ENCODE measurements at regions not wholly inside any gene's neighbourhood (a gene's known extent, or its start where the extent isn't known, plus 50 kb on each side); places are given as distances from the start of the nearest gene placed in this dataset.
"Not testable (repeated sequence)": the region's sequence is repeated elsewhere in the genome, so short reads cannot be mapped to it uniquely, and the experiment has no call there.

GRCh38 chr6:94902974-94903628, 674.2 kb upstream of the MANEA start:
- H3K36me3 ChIP-seq = no peaks in the 10 kb centered on the region
- intact Hi-C loops (cut with DNase I; ENCODE audit: low total_unique reads) = no loop called here
- H3K9me3 ChIP-seq = no peaks in the 10 kb centered on the region
- no peaks in the 10 kb centered on the region for H3K4me1 ChIP-seq
- H3K27ac ChIP-seq = no peak overlapping the region
- DNase-seq = no peak
- no peaks in the 10 kb centered on the region for H3K27me3 ChIP-seq
- no peak overlapping the region for H3K4me3 ChIP-seq
- TF ChIP-seq CTCF (IDR thresholded peaks at IDR 0.05) = no peak
- TF ChIP-seq POLR2A (IDR thresholded peaks at IDR 0.05) = no peak

DNA sequence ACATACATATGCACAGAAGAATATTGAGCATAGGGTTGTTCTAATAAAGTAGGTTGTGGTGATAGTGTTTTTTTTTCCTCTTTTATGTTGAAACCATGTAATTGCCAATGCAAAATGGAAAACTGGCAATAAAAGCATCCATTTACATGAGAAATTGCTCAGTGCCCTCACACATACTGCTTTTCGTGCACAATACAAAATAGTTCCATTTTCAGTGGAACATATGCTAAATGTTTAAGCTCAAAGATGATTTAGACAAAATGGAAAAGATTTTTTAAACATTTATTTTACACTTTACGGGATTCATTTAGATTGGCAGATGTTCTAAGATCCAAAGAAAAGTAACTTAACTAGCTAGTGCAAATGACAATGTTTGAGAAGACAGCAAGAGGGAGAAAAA, 678.1 kb upstream of the MANEA start:
- TF ChIP-seq POLR2A (IDR thresholded peaks at IDR 0.05) = no peak
- TF ChIP-seq CTCF (IDR thresholded peaks at IDR 0.05) = no peak
- Histone ChIP-seq H3K27me3 (no peaks in the 10 kb centered on the region), H3K9me3 (no peaks in the 10 kb centered on the region), H3K4me1 (no peaks in the 10 kb centered on the region), H3K4me3 (no peak overlapping the region), H3K27ac (no peak overlapping the region), H3K36me3 (no peaks in the 10 kb centered on the region)
- intact Hi-C loops (cut with DNase I; ENCODE audit: low total_unique reads) = no loop called here
- no peak for DNase-seq

GRCh38 chr6:94894300-94894699, 683.0 kb upstream of the MANEA start:
- no peaks in the 10 kb centered on the region for H3K9me3 ChIP-seq
- no peak overlapping the region for H3K27ac ChIP-seq
- no peak overlapping the region for H3K4me3 ChIP-seq
- intact Hi-C loops (cut with DNase I; ENCODE audit: low total_unique reads) = no loop called here
- TF ChIP-seq CTCF (IDR thresholded peaks at IDR 0.05) = no peak
- no peak for TF ChIP-seq POLR2A (IDR thresholded peaks at IDR 0.05)
- H3K27me3 ChIP-seq = no peaks in the 10 kb centered on the region
- no peak for DNase-seq
- H3K36me3 ChIP-seq = no peaks in the 10 kb centered on the region
- no peaks in the 10 kb centered on the region for H3K4me1 ChIP-seq

- Histone ChIP-seq H3K4me1 (no peaks in the 10 kb centered on the region), H3K9me3 (no peaks in the 10 kb centered on the region), H3K27me3 (no peaks in the 10 kb centered on the region), H3K36me3 (no peaks in the 10 kb centered on the region), H3K27ac (no peak overlapping the region), H3K4me3 (no peak overlapping the region)
- intact Hi-C loops (cut with DNase I; ENCODE audit: low total_unique reads) = no loop called here
- DNase-seq = no peak
- no peak for TF ChIP-seq POLR2A (IDR thresholded peaks at IDR 0.05)
- no peak for TF ChIP-seq CTCF (IDR thresholded peaks at IDR 0.05)
Measured at GRCh38 chr6:94893327-94893726, 684.0 kb upstream of the MANEA start.

GRCh38 chr6:94873819-94874218, 703.5 kb upstream of the MANEA start:
- intact Hi-C loops (cut with DNase I; ENCODE audit: low total_unique reads); H3K36me3 ChIP-seq; H3K27me3 ChIP-seq; H3K4me1 ChIP-seq; H3K4me3 ChIP-seq; H3K9me3 ChIP-seq; H3K27ac ChIP-seq; DNase-seq: not testable (repeated sequence)

DNA sequence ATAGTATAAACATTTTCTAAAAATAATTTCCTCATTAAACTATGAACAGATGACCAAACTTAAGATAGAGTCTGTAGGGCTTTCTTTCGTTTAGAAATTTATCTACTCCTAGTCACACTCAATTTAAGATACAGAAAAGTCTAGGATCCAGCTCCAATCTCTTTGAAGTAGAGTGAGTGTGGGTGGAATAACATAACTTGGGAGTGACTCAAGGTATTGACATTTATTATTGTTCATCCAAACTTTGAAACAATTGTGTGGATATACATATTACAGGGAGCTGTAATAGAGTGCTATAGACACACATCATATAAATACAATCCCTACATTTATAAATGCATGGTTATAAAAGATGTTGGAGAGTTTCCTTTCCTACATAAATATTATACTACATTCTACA, 715.2 kb upstream of the MANEA start:
- no peak for DNase-seq
- Histone ChIP-seq H3K4me1 (no peaks in the 10 kb centered on the region), H3K27ac (no peak overlapping the region), H3K9me3 (no peaks in the 10 kb centered on the region), H3K27me3 (no peaks in the 10 kb centered on the region), H3K36me3 (no peaks in the 10 kb centered on the region), H3K4me3 (no peak overlapping the region)
- TF ChIP-seq CTCF (IDR thresholded peaks at IDR 0.05) (no peak), POLR2A (IDR thresholded peaks at IDR 0.05) (no peak)
- intact Hi-C loops (cut with DNase I; ENCODE audit: low total_unique reads) = no loop called here
